ENCODE measurements at regions not wholly inside any gene's neighbourhood (a gene's known extent, or its start where the extent isn't known, plus 50 kb on each side); places are given as distances from the start of the nearest gene placed in this dataset.
"Not testable (repeated sequence)": the region's sequence is repeated elsewhere in the genome, so short reads cannot be mapped to it uniquely, and the experiment has no call there.

- DNase-seq (no peak), ATAC-seq (ENCODE audit: low read depth) (no peak)
- Mint-ChIP-seq H3K27me3 (no peaks in the 10 kb centered on the region), H3K4me1 (peaks cover 5% of the 10 kb centered on the region), H3K36me3 (ENCODE audit: low read depth) (peaks cover 21% of the 10 kb centered on the region), H3K27ac (no peak overlapping the region), H3K4me3 (no peak overlapping the region), H3K9me3 (no peaks in the 10 kb centered on the region)
- intact Hi-C loops (cut with micrococcal nuclease): no loop called here
- TF ChIP-seq CTCF (IDR thresholded peaks at IDR 0.05): no peak
- ChIA-PET POLR2A (interaction anchor here (0.6 kb wide), 1 partner anchor 132 kb away, joined by 4 read pairs; no protein-coding TSS in a partner anchor), CTCF (no interaction called here)
Measured at GRCh38 chr14:89549381-89550125, 132.5 kb upstream of the FOXN3 start.

GRCh38 chr14:89547047-89547446 is 130.0 kb upstream of the FOXN3 start:
- CTCF ChIA-PET: not testable (repeated sequence)

GRCh38 chr14:89544636-89545301 is 127.7 kb upstream of the FOXN3 start:
- ChIA-PET POLR2A (no interaction called here), CTCF (interaction anchor here (1.7 kb wide), 1 partner anchor 9 kb away, joined by 4 read pairs; no protein-coding TSS in a partner anchor)
- no peak for TF ChIP-seq CTCF (IDR thresholded peaks at IDR 0.05)
- H3K27me3 Mint-ChIP-seq: no peaks in the 10 kb centered on the region
- H3K4me1 Mint-ChIP-seq: peaks cover 12% of the 10 kb centered on the region
- H3K27ac Mint-ChIP-seq: no peak overlapping the region
- DNase-seq (no peak), ATAC-seq (ENCODE audit: low read depth) (no peak)
- intact Hi-C loops (cut with micrococcal nuclease): no loop called here
- no peak overlapping the region for H3K4me3 Mint-ChIP-seq
- H3K36me3 Mint-ChIP-seq (ENCODE audit: low read depth): peaks cover 11% of the 10 kb centered on the region
- H3K9me3 Mint-ChIP-seq: no peaks in the 10 kb centered on the region

More at GRCh38 chr14:89547047-89547446, 130.0 kb upstream of the FOXN3 start:
- ATAC-seq (ENCODE audit: low read depth); H3K27ac Mint-ChIP-seq; DNase-seq; H3K4me3 Mint-ChIP-seq; H3K27me3 Mint-ChIP-seq; H3K9me3 Mint-ChIP-seq; intact Hi-C loops (cut with micrococcal nuclease): not testable (repeated sequence)
- Mint-ChIP-seq H3K36me3 (ENCODE audit: low read depth) (peaks cover 21% of the 10 kb centered on the region), H3K4me1 (peaks cover 17% of the 10 kb centered on the region)
- POLR2A ChIA-PET: interaction anchor here (0.6 kb wide), 1 partner anchor 59 kb away, joined by 6 read pairs; no protein-coding TSS in a partner anchor

GRCh38 chr14:89543425-89543790 is 126.4 kb upstream of the FOXN3 start:
- ChIA-PET CTCF (interaction anchor here (0.5 to 1.2 kb wide), 2 partner anchors 146 to 207 kb away, joined by 3 to 4 read pairs; no protein-coding TSS in a partner anchor), POLR2A (interaction anchor here (0.5 to 0.6 kb wide), 2 partner anchors 33 to 365 kb away, joined by 3 to 4 read pairs; no protein-coding TSS in a partner anchor)
- DNase-seq (no peak), ATAC-seq (ENCODE audit: low read depth) (no peak)
- no peak overlapping the region for H3K27ac Mint-ChIP-seq
- no peak overlapping the region for H3K4me3 Mint-ChIP-seq
- H3K27me3 Mint-ChIP-seq: no peaks in the 10 kb centered on the region
- H3K4me1 Mint-ChIP-seq: peaks cover 12% of the 10 kb centered on the region
- H3K36me3 Mint-ChIP-seq (ENCODE audit: low read depth): peaks cover 11% of the 10 kb centered on the region
- H3K9me3 Mint-ChIP-seq: no peaks in the 10 kb centered on the region
- intact Hi-C loops (cut with micrococcal nuclease): no loop called here
- TF ChIP-seq CTCF (IDR thresholded peaks at IDR 0.05): no peak

GRCh38 chr14:89542786-89543424 is 125.9 kb upstream of the FOXN3 start:
- no peak for DNase-seq
- H3K27me3 Mint-ChIP-seq: no peaks in the 10 kb centered on the region
- H3K9me3 Mint-ChIP-seq: no peaks in the 10 kb centered on the region
- CTCF ChIA-PET: interaction anchor here (0.5 to 1.2 kb wide), 2 partner anchors 145 to 207 kb away, joined by 3 to 4 read pairs; no protein-coding TSS in a partner anchor
- no peak for TF ChIP-seq CTCF (IDR thresholded peaks at IDR 0.05)
- H3K4me3 Mint-ChIP-seq: no peak overlapping the region
- peaks cover 12% of the 10 kb centered on the region for H3K4me1 Mint-ChIP-seq
- no peak for ATAC-seq (ENCODE audit: low read depth)
- peaks cover 7% of the 10 kb centered on the region for H3K36me3 Mint-ChIP-seq (ENCODE audit: low read depth)
- intact Hi-C loops (cut with micrococcal nuclease): no loop called here
- POLR2A ChIA-PET: interaction anchor here (0.5 to 0.6 kb wide), 2 partner anchors 33 to 365 kb away, joined by 3 to 4 read pairs; no protein-coding TSS in a partner anchor
- no peak overlapping the region for H3K27ac Mint-ChIP-seq

Measured in activated B cell treated with CpG ODN at 0.5 μM for 24 hours (primary cell).